Adrenal gland (tissue), 5 donors: ENCODE measurements at regions not wholly inside any gene's neighbourhood (a gene's known extent, or its start where the extent isn't known, plus 50 kb on each side); places are given as distances from the start of the nearest gene placed in this dataset.

Experiments
- POLR2A ChIP-seq, 2 donors: fragments of 450-650 bp; IDR thresholded peaks; one replicate each; pipeline ENCODE4 v1.6.1; 2017; ENCODE audit warnings: antibody characterized with exemption in 2 of 2, mild to moderate bottlenecking in 2 of 2, moderate library complexity in 1 of 2
- TF ChIP-seq, protein P1 (sequence below), 6 experiments: fragments of 450-650 bp in 4 of 6; fragments of 200-600 bp in 2 of 6; sonication (generic) in 1 of 6; IDR thresholded peaks; 1 replicate in 5 of 6; 2 replicates in 1 of 6; pipeline versions ENCODE4 v1.5.1 to v1.8.0; 2016 to 2021; ENCODE audit warnings: antibody characterized with exemption in 6 of 6, mild to moderate bottlenecking in 2 of 6, moderate library complexity in 1 of 6
- donor health status: DM: no; HTN: no; CAD: no.

DNA sequence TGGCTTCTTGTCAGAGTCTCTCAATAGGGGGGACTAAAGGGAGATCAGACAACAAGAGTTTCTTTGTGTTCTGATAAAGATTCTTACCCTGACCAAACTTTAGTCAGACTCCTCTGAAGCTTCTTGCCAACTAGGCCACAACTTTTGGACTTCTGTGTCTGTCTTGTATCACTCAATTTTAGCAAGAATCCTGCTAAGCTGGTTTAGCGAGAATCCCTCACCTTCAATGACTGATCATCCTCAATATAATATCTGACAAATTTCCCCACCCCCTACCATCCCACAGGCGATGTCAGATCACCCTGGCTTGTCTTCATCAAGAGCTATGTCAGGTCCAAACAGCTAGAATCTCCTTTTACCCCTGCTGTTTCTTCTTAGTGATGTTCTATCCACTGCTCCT lies 215.2 kb downstream of the RASSF9 start:
- TF ChIP-seq, protein P1, sequence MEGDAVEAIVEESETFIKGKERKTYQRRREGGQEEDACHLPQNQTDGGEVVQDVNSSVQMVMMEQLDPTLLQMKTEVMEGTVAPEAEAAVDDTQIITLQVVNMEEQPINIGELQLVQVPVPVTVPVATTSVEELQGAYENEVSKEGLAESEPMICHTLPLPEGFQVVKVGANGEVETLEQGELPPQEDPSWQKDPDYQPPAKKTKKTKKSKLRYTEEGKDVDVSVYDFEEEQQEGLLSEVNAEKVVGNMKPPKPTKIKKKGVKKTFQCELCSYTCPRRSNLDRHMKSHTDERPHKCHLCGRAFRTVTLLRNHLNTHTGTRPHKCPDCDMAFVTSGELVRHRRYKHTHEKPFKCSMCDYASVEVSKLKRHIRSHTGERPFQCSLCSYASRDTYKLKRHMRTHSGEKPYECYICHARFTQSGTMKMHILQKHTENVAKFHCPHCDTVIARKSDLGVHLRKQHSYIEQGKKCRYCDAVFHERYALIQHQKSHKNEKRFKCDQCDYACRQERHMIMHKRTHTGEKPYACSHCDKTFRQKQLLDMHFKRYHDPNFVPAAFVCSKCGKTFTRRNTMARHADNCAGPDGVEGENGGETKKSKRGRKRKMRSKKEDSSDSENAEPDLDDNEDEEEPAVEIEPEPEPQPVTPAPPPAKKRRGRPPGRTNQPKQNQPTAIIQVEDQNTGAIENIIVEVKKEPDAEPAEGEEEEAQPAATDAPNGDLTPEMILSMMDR (IDR thresholded peaks at IDR 0.05): no peak
- TF ChIP-seq POLR2A (IDR thresholded peaks at IDR 0.05): no peak
